ENCODE measurements at regions not wholly inside any gene's neighbourhood (a gene's known extent, or its start where the extent isn't known, plus 50 kb on each side); places are given as distances from the start of the nearest gene placed in this dataset.

- ChIA-PET CTCF (interaction anchor here (0.6 kb wide), 2 partner anchors 58 to 226 kb away, joined by 3 read pairs; no protein-coding TSS in a partner anchor), POLR2A (interaction anchor here (0.8 kb wide), 1 partner anchor 240 kb away, joined by 3 read pairs; no protein-coding TSS in a partner anchor)
- intact Hi-C loops (cut with micrococcal nuclease): no loop called here
- no peak overlapping the region for H3K4me3 Mint-ChIP-seq (ENCODE audit: unreplicated experiment)
- H3K4me1 Mint-ChIP-seq (ENCODE audit: insufficient read depth, unreplicated experiment): peaks cover 18% of the 10 kb centered on the region
- BruUV-seq (replicated peaks): no TSS peak
- H3K36me3 Mint-ChIP-seq (ENCODE audit: insufficient read depth, unreplicated experiment): peaks cover 45% of the 10 kb centered on the region
- DNase-seq (ENCODE audit: unreplicated experiment): peak; percentile 16
- H3K9me3 Mint-ChIP-seq (ENCODE audit: unreplicated experiment): no peaks in the 10 kb centered on the region
- H3K27me3 Mint-ChIP-seq (ENCODE audit: insufficient read depth, unreplicated experiment): no peaks in the 10 kb centered on the region
- TF ChIP-seq, protein P1, sequence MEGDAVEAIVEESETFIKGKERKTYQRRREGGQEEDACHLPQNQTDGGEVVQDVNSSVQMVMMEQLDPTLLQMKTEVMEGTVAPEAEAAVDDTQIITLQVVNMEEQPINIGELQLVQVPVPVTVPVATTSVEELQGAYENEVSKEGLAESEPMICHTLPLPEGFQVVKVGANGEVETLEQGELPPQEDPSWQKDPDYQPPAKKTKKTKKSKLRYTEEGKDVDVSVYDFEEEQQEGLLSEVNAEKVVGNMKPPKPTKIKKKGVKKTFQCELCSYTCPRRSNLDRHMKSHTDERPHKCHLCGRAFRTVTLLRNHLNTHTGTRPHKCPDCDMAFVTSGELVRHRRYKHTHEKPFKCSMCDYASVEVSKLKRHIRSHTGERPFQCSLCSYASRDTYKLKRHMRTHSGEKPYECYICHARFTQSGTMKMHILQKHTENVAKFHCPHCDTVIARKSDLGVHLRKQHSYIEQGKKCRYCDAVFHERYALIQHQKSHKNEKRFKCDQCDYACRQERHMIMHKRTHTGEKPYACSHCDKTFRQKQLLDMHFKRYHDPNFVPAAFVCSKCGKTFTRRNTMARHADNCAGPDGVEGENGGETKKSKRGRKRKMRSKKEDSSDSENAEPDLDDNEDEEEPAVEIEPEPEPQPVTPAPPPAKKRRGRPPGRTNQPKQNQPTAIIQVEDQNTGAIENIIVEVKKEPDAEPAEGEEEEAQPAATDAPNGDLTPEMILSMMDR (IDR thresholded peaks at IDR 0.05; ENCODE audit: unreplicated experiment): no peak
- no peak overlapping the region for H3K27ac Mint-ChIP-seq (ENCODE audit: low read depth, unreplicated experiment)
These were observed 66.8 kb downstream of the TET3 start for GRCh38 chr2:74051504-74051903.

DNA sequence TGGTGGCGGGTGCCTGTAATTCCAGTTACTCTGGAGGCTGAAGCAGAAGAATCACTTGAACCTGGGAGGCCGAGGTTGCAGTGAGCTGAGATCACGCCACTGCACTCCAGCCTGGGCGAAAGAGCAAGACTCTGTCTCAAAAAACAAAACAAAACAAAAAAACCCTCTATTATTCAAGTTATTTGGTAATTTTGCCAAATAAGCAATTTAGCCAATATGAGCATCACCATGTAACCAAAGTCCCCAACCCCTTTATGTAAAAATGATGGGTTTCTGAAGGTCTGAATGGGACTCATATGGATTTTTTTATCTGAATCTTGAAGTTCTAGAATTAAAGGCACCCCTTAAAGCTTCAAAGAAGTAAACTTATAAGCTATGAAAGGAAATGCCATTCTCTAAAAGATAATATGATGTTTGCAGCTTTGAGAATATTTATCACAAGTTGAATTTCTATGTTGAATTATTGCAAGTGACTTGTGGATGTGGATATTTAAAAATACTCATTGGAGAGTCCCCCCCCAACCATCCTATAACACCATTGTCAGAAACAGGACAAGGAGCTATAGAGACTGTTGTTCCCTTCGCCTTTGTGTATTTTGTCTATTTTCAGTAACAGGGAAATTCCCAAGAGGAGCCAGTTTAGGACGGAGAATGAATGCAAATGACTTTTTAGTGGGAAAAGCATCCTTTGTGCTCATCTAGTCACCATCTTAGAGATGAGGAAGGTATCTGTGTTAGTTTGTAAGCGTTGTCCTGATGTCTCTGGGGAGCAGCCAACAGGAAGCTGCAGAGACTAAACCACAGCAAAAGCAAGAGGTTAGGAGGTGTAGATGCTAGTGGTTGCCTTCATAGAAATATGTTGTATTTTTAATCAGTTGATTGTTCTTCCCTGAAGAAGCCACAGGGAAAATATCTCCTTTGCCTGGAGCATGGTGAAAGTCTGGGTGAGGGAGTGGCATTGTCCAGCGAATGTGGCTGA, 68.3 kb downstream of the TET3 start:
- H3K36me3 Mint-ChIP-seq (ENCODE audit: insufficient read depth, unreplicated experiment): peaks cover 33% of the 10 kb centered on the region
- H3K4me3 Mint-ChIP-seq (ENCODE audit: unreplicated experiment): no peak overlapping the region
- no peaks in the 10 kb centered on the region for H3K9me3 Mint-ChIP-seq (ENCODE audit: unreplicated experiment)
- H3K4me1 Mint-ChIP-seq (ENCODE audit: insufficient read depth, unreplicated experiment): peaks cover 18% of the 10 kb centered on the region
- DNase-seq (ENCODE audit: unreplicated experiment): no peak
- POLR2A ChIA-PET: no interaction called here
- intact Hi-C loops (cut with micrococcal nuclease): no loop called here
- no peak overlapping the region for H3K27ac Mint-ChIP-seq (ENCODE audit: low read depth, unreplicated experiment)
- CTCF ChIA-PET: no interaction called here
- no peaks in the 10 kb centered on the region for H3K27me3 Mint-ChIP-seq (ENCODE audit: insufficient read depth, unreplicated experiment)
- TF ChIP-seq, protein P1 (IDR thresholded peaks at IDR 0.05; ENCODE audit: unreplicated experiment): no peak
- no TSS peak for BruUV-seq (replicated peaks)

- H3K4me1 Mint-ChIP-seq (ENCODE audit: insufficient read depth, unreplicated experiment): peaks cover 12% of the 10 kb centered on the region
- ChIA-PET POLR2A (no interaction called here), CTCF (interaction anchor here (0.6 kb wide), 2 partner anchors 56 to 295 kb away, joined by 3 to 4 read pairs; no protein-coding TSS in a partner anchor)
- no peak for DNase-seq (ENCODE audit: unreplicated experiment)
- no peaks in the 10 kb centered on the region for H3K9me3 Mint-ChIP-seq (ENCODE audit: unreplicated experiment)
- H3K27ac Mint-ChIP-seq (ENCODE audit: low read depth, unreplicated experiment): peak overlapping the region; percentile 9
- peaks cover 22% of the 10 kb centered on the region for H3K36me3 Mint-ChIP-seq (ENCODE audit: insufficient read depth, unreplicated experiment)
- intact Hi-C loops (cut with micrococcal nuclease): no loop called here
- no peaks in the 10 kb centered on the region for H3K27me3 Mint-ChIP-seq (ENCODE audit: insufficient read depth, unreplicated experiment)
- BruUV-seq (replicated peaks): no TSS peak
- H3K4me3 Mint-ChIP-seq (ENCODE audit: unreplicated experiment): no peak overlapping the region
- TF ChIP-seq, protein P1 (IDR thresholded peaks at IDR 0.05; ENCODE audit: unreplicated experiment): no peak
These were observed 69.4 kb downstream of the TET3 start for GRCh38 chr2:74053959-74054715.

- H3K27me3 Mint-ChIP-seq (ENCODE audit: insufficient read depth, unreplicated experiment): no peaks in the 10 kb centered on the region
- TF ChIP-seq, protein P1 (IDR thresholded peaks at IDR 0.05; ENCODE audit: unreplicated experiment): no peak
- H3K4me3 Mint-ChIP-seq (ENCODE audit: unreplicated experiment): no peak overlapping the region
- CTCF ChIA-PET: no interaction called here
- intact Hi-C loops (cut with micrococcal nuclease): no loop called here
- H3K4me1 Mint-ChIP-seq (ENCODE audit: insufficient read depth, unreplicated experiment): no peaks in the 10 kb centered on the region
- H3K9me3 Mint-ChIP-seq (ENCODE audit: unreplicated experiment): no peaks in the 10 kb centered on the region
- no TSS peak for BruUV-seq (replicated peaks)
- no peak for DNase-seq (ENCODE audit: unreplicated experiment)
- H3K27ac Mint-ChIP-seq (ENCODE audit: low read depth, unreplicated experiment): no peak overlapping the region
- H3K36me3 Mint-ChIP-seq (ENCODE audit: insufficient read depth, unreplicated experiment): peaks cover 16% of the 10 kb centered on the region
- POLR2A ChIA-PET: no interaction called here
These were observed 74.5 kb downstream of the TET3 start for GRCh38 chr2:74059137-74059775.

All from MCF 10A (cell line).